Common myeloid progenitor, CD34-positive (primary cell): ENCODE measurements at regions not wholly inside any gene's neighbourhood (a gene's known extent, or its start where the extent isn't known, plus 50 kb on each side); places are given as distances from the start of the nearest gene placed in this dataset.

ENCODE experiments used
- CTCF ChIA-PET: fragments of 350-600 bp; sonication (Branson Sonifier 250); formaldehyde crosslinking; loops from one replicate; lab custom pipeline; 2021; ENCODE audit warnings: antibody characterized with exemption; lab: Charles Lee
- POLR2A ChIA-PET: fragments of 350-600 bp; sonication (Branson Sonifier 250); formaldehyde crosslinking; loops from one replicate; lab custom pipeline; 2021; ENCODE audit warnings: antibody characterized with exemption; lab: Charles Lee
- DNase-seq, 3 donors: peaks; one replicate each; pipeline versions ENCODE4 v3.0.0 to v3.0.0-alpha.2; 2013
- H3K27ac ChIP-seq, 2 experiments: 1 replicate in 1 of 2; 2 replicates in 1 of 2; pipeline ENCODE4 v1.7.0; 2013; ENCODE audit warnings: inconsistent platforms in 2 of 2, low read length in 2 of 2, mild to moderate bottlenecking in 2 of 2, low read depth in 1 of 2, moderate library complexity in 1 of 2; ENCODE audit not compliant: severe bottlenecking in 2 of 2, insufficient read depth in 1 of 2, poor library complexity in 1 of 2
- H3K27me3 ChIP-seq, 5 experiments: replicated peaks in 2 of 5; 1 replicate in 3 of 5; 2 replicates in 2 of 5; pipeline versions ENCODE4 v1.6.1 to v1.7.0; 2013; ENCODE audit warnings: low read length in 4 of 5, mild to moderate bottlenecking in 2 of 5, moderate library complexity in 2 of 5, inconsistent platforms in 1 of 5; ENCODE audit not compliant: insufficient read depth in 5 of 5, control insufficient read depth in 4 of 5
- H3K36me3 ChIP-seq, 4 experiments: 1 replicate in 2 of 4; 2 replicates in 2 of 4; pipeline versions ENCODE4 v1.6.1 to v1.7.0; 2013; ENCODE audit warnings: low read length in 3 of 4, control low read depth in 1 of 4, mild to moderate bottlenecking in 1 of 4; ENCODE audit not compliant: control insufficient read depth in 4 of 4, insufficient read depth in 4 of 4
- H3K4me1 ChIP-seq, 4 experiments: 1 replicate in 3 of 4; 2 replicates in 1 of 4; pipeline versions ENCODE4 v1.6.1 to v1.7.1; 2013; ENCODE audit warnings: low read length in 3 of 4, mild to moderate bottlenecking in 3 of 4, control low read depth in 1 of 4, inconsistent platforms in 1 of 4, moderate library complexity in 1 of 4; ENCODE audit not compliant: control insufficient read depth in 4 of 4, insufficient read depth in 4 of 4; ENCODE audit errors: control extremely low read depth in 1 of 4
- H3K4me3 ChIP-seq, 7 experiments: 1 replicate in 4 of 7; 2 replicates in 3 of 7; pipeline versions ENCODE4 v1.5.1 to v1.7.0; 2013; ENCODE audit warnings: mild to moderate bottlenecking in 7 of 7, low read length in 6 of 7, moderate library complexity in 6 of 7, inconsistent platforms in 2 of 7, low read depth in 2 of 7, control low read depth in 1 of 7; ENCODE audit not compliant: insufficient read depth in 4 of 7, control insufficient read depth in 1 of 7; ENCODE audit errors: extremely low read depth in 1 of 7
- H3K9me3 ChIP-seq, 5 experiments: 1 replicate in 4 of 5; 2 replicates in 1 of 5; pipeline versions ENCODE4 v1.6.1 to v1.7.1; 2013; ENCODE audit warnings: low read length in 4 of 5, mild to moderate bottlenecking in 2 of 5, inconsistent platforms in 1 of 5, low read depth in 1 of 5, moderate library complexity in 1 of 5; ENCODE audit not compliant: control insufficient read depth in 4 of 5, insufficient read depth in 2 of 5; ENCODE audit errors: control extremely low read depth in 1 of 5
- WGBS: methylation state at CpG from one replicate; pipeline ENCODE4 v1.1.5; 2013; ENCODE audit not compliant: insufficient coverage; 5-methylcytosine and 5-hydroxymethylcytosine counted together

GRCh38 chr5:127993476-127993875, 90.1 kb upstream of the SLC12A2 start:
- ChIA-PET CTCF (interaction anchor here (0.7 kb wide), 1 partner anchor 10 kb away, joined by 3 read pairs; no protein-coding TSS in a partner anchor), POLR2A (no interaction called here)
- no CpG with 5 or more reads among the region's 1 CpG for WGBS
- Histone ChIP-seq H3K27ac (no peak overlapping the region), H3K4me1 (no peaks in the 10 kb centered on the region), H3K36me3 (peaks cover 0 to 4% (median 0%) of the 10 kb centered on the region in 4 experiments), H3K9me3 (peaks cover 0 to 2% (median 0%) of the 10 kb centered on the region in 5 experiments), H3K27me3 (no peaks in the 10 kb centered on the region), H3K4me3 (no peak overlapping the region)
- DNase-seq = no peak

GRCh38 chr5:127994087-127994660, 89.4 kb upstream of the SLC12A2 start:
- CTCF ChIA-PET = no interaction called here
- no CpG with 5 or more reads among the region's 3 CpGs for WGBS
- POLR2A ChIA-PET = no interaction called here
- H3K27me3 ChIP-seq = no peaks in the 10 kb centered on the region
- H3K27ac ChIP-seq = no peak overlapping the region
- no peak overlapping the region for H3K4me3 ChIP-seq
- H3K9me3 ChIP-seq = peaks cover 0 to 2% (median 0%) of the 10 kb centered on the region in 5 experiments
- peaks cover 0 to 4% (median 0%) of the 10 kb centered on the region in 4 experiments for H3K36me3 ChIP-seq
- no peaks in the 10 kb centered on the region for H3K4me1 ChIP-seq
- DNase-seq = no peak

- ChIA-PET CTCF (interaction anchor here (1.0 to 1.2 kb wide), 2 partner anchors 13 to 14 kb away, joined by 3 to 4 read pairs; no protein-coding TSS in a partner anchor), POLR2A (no interaction called here)
- H3K4me3 ChIP-seq = no peak overlapping the region
- 100% methylated on average over 2 of the region's 3 CpGs for WGBS
- no peaks in the 10 kb centered on the region for H3K4me1 ChIP-seq
- peaks cover 0 to 2% (median 0%) of the 10 kb centered on the region in 5 experiments for H3K9me3 ChIP-seq
- no peak for DNase-seq
- peaks cover 0 to 4% (median 0%) of the 10 kb centered on the region in 4 experiments for H3K36me3 ChIP-seq
- H3K27ac ChIP-seq = no peak overlapping the region
- no peaks in the 10 kb centered on the region for H3K27me3 ChIP-seq
Measured at GRCh38 chr5:127995556-127995955, 88.0 kb upstream of the SLC12A2 start.

- Histone ChIP-seq H3K4me1 (no peaks in the 10 kb centered on the region), H3K36me3 (peaks cover 0 to 4% (median 0%) of the 10 kb centered on the region in 4 experiments), H3K27ac (no peak overlapping the region), H3K27me3 (no peaks in the 10 kb centered on the region), H3K4me3 (no peak overlapping the region), H3K9me3 (peaks cover 0 to 2% (median 0%) of the 10 kb centered on the region in 5 experiments)
- 100% methylated on average over 5 of the region's 5 CpGs for WGBS
- CTCF ChIA-PET = no interaction called here
- DNase-seq = no peak
- POLR2A ChIA-PET = no interaction called here
Measured at GRCh38 chr5:127997201-127997704, 86.3 kb upstream of the SLC12A2 start.

- Histone ChIP-seq H3K4me3 (no peak overlapping the region), H3K9me3 (peaks cover 0 to 2% (median 0%) of the 10 kb centered on the region in 5 experiments), H3K27me3 (no peaks in the 10 kb centered on the region), H3K36me3 (peaks cover 0 to 4% (median 2%) of the 10 kb centered on the region in 4 experiments), H3K4me1 (no peaks in the 10 kb centered on the region), H3K27ac (no peak overlapping the region)
- WGBS = 100% methylated on average over 3 of the region's 3 CpGs
- ChIA-PET CTCF (interaction anchor here (1.9 kb wide), 1 partner anchor 18 kb away, joined by 4 read pairs; no protein-coding TSS in a partner anchor), POLR2A (no interaction called here)
- no peak for DNase-seq
Measured at GRCh38 chr5:127998950-127999615, 84.5 kb upstream of the SLC12A2 start.

GRCh38 chr5:127999909-128000308, 83.7 kb upstream of the SLC12A2 start:
- H3K27ac ChIP-seq = no peak overlapping the region
- ChIA-PET CTCF (interaction anchor here (1.9 kb wide), 1 partner anchor 18 kb away, joined by 4 read pairs; no protein-coding TSS in a partner anchor), POLR2A (no interaction called here)
- DNase-seq = no peak
- H3K27me3 ChIP-seq = no peaks in the 10 kb centered on the region
- peaks cover 0 to 2% (median 0%) of the 10 kb centered on the region in 5 experiments for H3K9me3 ChIP-seq
- H3K36me3 ChIP-seq = peaks cover 0 to 4% (median 2%) of the 10 kb centered on the region in 4 experiments
- H3K4me1 ChIP-seq = no peaks in the 10 kb centered on the region
- no peak overlapping the region for H3K4me3 ChIP-seq
- WGBS = 100% methylated on average over 1 of the region's 1 CpG

GRCh38 chr5:128002425-128002824, 81.1 kb upstream of the SLC12A2 start:
- Histone ChIP-seq H3K27ac (no peak overlapping the region), H3K36me3 (peaks cover 0 to 3% (median 0%) of the 10 kb centered on the region in 4 experiments), H3K9me3 (peaks cover 0 to 2% (median 0%) of the 10 kb centered on the region in 5 experiments), H3K27me3 (no peaks in the 10 kb centered on the region), H3K4me3 (no peak overlapping the region), H3K4me1 (no peaks in the 10 kb centered on the region)
- 93% methylated on average over 5 of the region's 5 CpGs for WGBS
- ChIA-PET CTCF (no interaction called here), POLR2A (no interaction called here)
- no peak for DNase-seq
